ENCODE measurements at regions not wholly inside any gene's neighbourhood (a gene's known extent, or its start where the extent isn't known, plus 50 kb on each side); places are given as distances from the start of the nearest gene placed in this dataset.

DNA sequence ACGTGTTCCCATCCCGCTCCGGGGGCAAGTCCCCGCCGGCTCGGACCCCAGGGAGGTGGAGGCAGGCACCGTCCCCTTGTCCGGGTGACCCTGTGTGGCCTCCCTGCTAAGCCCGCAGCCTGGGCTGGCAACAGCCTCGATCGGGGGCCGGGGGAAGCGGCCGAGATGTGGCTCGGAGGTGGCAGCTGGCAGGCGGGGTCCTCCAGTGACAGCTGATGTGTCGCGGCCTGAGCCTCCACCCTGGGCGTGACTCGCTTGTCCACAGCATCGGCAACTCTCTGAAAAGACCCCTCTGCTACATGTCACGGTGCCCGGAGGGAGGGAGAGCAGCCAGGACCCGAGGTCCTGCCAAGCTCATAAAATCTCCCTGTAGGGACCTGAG is 124.8 kb upstream of the IRX4 start:
- TF ChIP-seq, protein P1, sequence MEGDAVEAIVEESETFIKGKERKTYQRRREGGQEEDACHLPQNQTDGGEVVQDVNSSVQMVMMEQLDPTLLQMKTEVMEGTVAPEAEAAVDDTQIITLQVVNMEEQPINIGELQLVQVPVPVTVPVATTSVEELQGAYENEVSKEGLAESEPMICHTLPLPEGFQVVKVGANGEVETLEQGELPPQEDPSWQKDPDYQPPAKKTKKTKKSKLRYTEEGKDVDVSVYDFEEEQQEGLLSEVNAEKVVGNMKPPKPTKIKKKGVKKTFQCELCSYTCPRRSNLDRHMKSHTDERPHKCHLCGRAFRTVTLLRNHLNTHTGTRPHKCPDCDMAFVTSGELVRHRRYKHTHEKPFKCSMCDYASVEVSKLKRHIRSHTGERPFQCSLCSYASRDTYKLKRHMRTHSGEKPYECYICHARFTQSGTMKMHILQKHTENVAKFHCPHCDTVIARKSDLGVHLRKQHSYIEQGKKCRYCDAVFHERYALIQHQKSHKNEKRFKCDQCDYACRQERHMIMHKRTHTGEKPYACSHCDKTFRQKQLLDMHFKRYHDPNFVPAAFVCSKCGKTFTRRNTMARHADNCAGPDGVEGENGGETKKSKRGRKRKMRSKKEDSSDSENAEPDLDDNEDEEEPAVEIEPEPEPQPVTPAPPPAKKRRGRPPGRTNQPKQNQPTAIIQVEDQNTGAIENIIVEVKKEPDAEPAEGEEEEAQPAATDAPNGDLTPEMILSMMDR (conservative IDR thresholded peaks at IDR 0.05; ENCODE audit: low read depth, low read length): no peak
- no peak for TF ChIP-seq EZH2 (IDR thresholded peaks at IDR 0.05; ENCODE audit: low read length, unreplicated experiment)
